Activated CD4-positive, alpha-beta T cell treated with anti-CD3 and anti-CD28 coated beads, Interleukin-2, amount 50 U/mL, for 16 hours (primary cell): ENCODE measurements at regions not wholly inside any gene's neighbourhood (a gene's known extent, or its start where the extent isn't known, plus 50 kb on each side); places are given as distances from the start of the nearest gene placed in this dataset.

ENCODE experiments used
- DNase-seq: peaks from one replicate; pipeline ENCODE4 v3.0.0-alpha.2; 2020

GRCh38 chr5:31137676-31138075 lies 55.8 kb upstream of the CDH6 start:
- DNase-seq = no peak

GRCh38 chr5:31135542-31135941 lies 57.9 kb upstream of the CDH6 start:
- DNase-seq = no peak

GRCh38 chr5:31133488-31133887 lies 60.0 kb upstream of the CDH6 start:
- no peak for DNase-seq

GRCh38 chr5:31131381-31131891 lies 62.0 kb upstream of the CDH6 start:
- DNase-seq = no peak

- DNase-seq = no peak
These were observed 62.8 kb upstream of the CDH6 start for GRCh38 chr5:31130676-31131075.

- no peak for DNase-seq
These were observed 68.7 kb upstream of the CDH6 start for GRCh38 chr5:31124651-31125305.

- no peak for DNase-seq
These were observed 69.5 kb upstream of the CDH6 start for GRCh38 chr5:31124026-31124425.

- DNase-seq = no peak
These were observed 70.2 kb upstream of the CDH6 start for GRCh38 chr5:31122998-31123951.

GRCh38 chr5:31121224-31121623 lies 72.3 kb upstream of the CDH6 start:
- DNase-seq = no peak

GRCh38 chr5:31120642-31120948 lies 72.9 kb upstream of the CDH6 start:
- no peak for DNase-seq

- no peak for DNase-seq
These were observed 73.4 kb upstream of the CDH6 start for GRCh38 chr5:31119938-31120641.

- DNase-seq = no peak
These were observed 76.9 kb upstream of the CDH6 start for GRCh38 chr5:31116466-31117031.

GRCh38 chr5:31114817-31115216 lies 78.7 kb upstream of the CDH6 start:
- no peak for DNase-seq

GRCh38 chr5:31113666-31114350 lies 79.7 kb upstream of the CDH6 start:
- DNase-seq = no peak

GRCh38 chr5:31113101-31113500 lies 80.4 kb upstream of the CDH6 start:
- DNase-seq = no peak

GRCh38 chr5:31107091-31107518 lies 86.4 kb upstream of the CDH6 start:
- no peak for DNase-seq

GRCh38 chr5:31106691-31107090 lies 86.8 kb upstream of the CDH6 start:
- DNase-seq = no peak

- no peak for DNase-seq
These were observed 87.2 kb upstream of the CDH6 start for GRCh38 chr5:31106278-31106677.

GRCh38 chr5:31104775-31105174 lies 88.7 kb upstream of the CDH6 start:
- no peak for DNase-seq

- no peak for DNase-seq
These were observed 92.6 kb upstream of the CDH6 start for GRCh38 chr5:31100781-31101310.

- DNase-seq = no peak
These were observed 93.4 kb upstream of the CDH6 start for GRCh38 chr5:31100047-31100575.

- DNase-seq = no peak
These were observed 94.7 kb upstream of the CDH6 start for GRCh38 chr5:31098811-31099210.
